ENCODE measurements at regions not wholly inside any gene's neighbourhood (a gene's known extent, or its start where the extent isn't known, plus 50 kb on each side); places are given as distances from the start of the nearest gene placed in this dataset.

GRCh38 chr2:126309185-126309584 is 346.8 kb upstream of the GYPC start:
- H3K36me3 ChIP-seq = no peaks in the 10 kb centered on the region
- ATAC-seq = no peak
- no peak for DNase-seq
- WGBS (ENCODE audit: insufficient coverage, low coverage, low lambda C conversion rate, missing lambda C conversion rate) = 76% methylated on average over 2 of the region's 2 CpGs
- H3K27ac ChIP-seq = no peak overlapping the region
- H3K27me3 ChIP-seq = no peaks in the 10 kb centered on the region
- intact Hi-C loops (cut with DNase I) = no loop called here
- no peak for TF ChIP-seq POLR2A (IDR thresholded peaks at IDR 0.05)
- no peak for TF ChIP-seq CTCF (IDR thresholded peaks at IDR 0.05)
- H3K4me3 ChIP-seq = no peak overlapping the region
- H3K9me3 ChIP-seq = no peaks in the 10 kb centered on the region
- peaks cover 0 to 1% (median 0%) of the 10 kb centered on the region in 4 donors for H3K4me1 ChIP-seq

- no peak overlapping the region for H3K4me3 ChIP-seq
- H3K36me3 ChIP-seq = no peaks in the 10 kb centered on the region
- DNase-seq = no peak
- no peak for ATAC-seq
- no peaks in the 10 kb centered on the region for H3K4me1 ChIP-seq
- TF ChIP-seq POLR2A (IDR thresholded peaks at IDR 0.05) (no peak), CTCF (IDR thresholded peaks at IDR 0.05) (no peak)
- H3K9me3 ChIP-seq = no peaks in the 10 kb centered on the region
- WGBS (ENCODE audit: insufficient coverage, low coverage, low lambda C conversion rate, missing lambda C conversion rate) = 83% methylated on average over 5 of the region's 5 CpGs
- intact Hi-C loops (cut with DNase I) = no loop called here
- no peaks in the 10 kb centered on the region for H3K27me3 ChIP-seq
- H3K27ac ChIP-seq = no peak overlapping the region
These were observed 343.4 kb upstream of the GYPC start for GRCh38 chr2:126312579-126312978.

GRCh38 chr2:126315828-126316227 is 340.1 kb upstream of the GYPC start:
- no peak for DNase-seq
- no peak for TF ChIP-seq CTCF (IDR thresholded peaks at IDR 0.05)
- no peak for TF ChIP-seq POLR2A (IDR thresholded peaks at IDR 0.05)

GRCh38 chr2:126317790-126318431 is 338.0 kb upstream of the GYPC start:
- 26% methylated on average over 2 of the region's 2 CpGs for WGBS (ENCODE audit: insufficient coverage, low coverage, low lambda C conversion rate, missing lambda C conversion rate)
- no peaks in the 10 kb centered on the region for H3K4me1 ChIP-seq
- no peaks in the 10 kb centered on the region for H3K9me3 ChIP-seq
- DNase-seq (no peak), ATAC-seq (no peak)
- H3K27ac ChIP-seq = no peak overlapping the region
- intact Hi-C loops (cut with DNase I) = no loop called here
- TF ChIP-seq POLR2A (IDR thresholded peaks at IDR 0.05) (no peak), CTCF (IDR thresholded peaks at IDR 0.05) (no peak)
- H3K27me3 ChIP-seq = no peaks in the 10 kb centered on the region
- no peak overlapping the region for H3K4me3 ChIP-seq
- H3K36me3 ChIP-seq = no peaks in the 10 kb centered on the region

More at GRCh38 chr2:126315828-126316227, 340.1 kb upstream of the GYPC start:
- no peak for ATAC-seq
- no peaks in the 10 kb centered on the region for H3K36me3 ChIP-seq
- intact Hi-C loops (cut with DNase I) = no loop called here
- H3K9me3 ChIP-seq = no peaks in the 10 kb centered on the region
- H3K4me1 ChIP-seq = no peaks in the 10 kb centered on the region
- H3K27me3 ChIP-seq = no peaks in the 10 kb centered on the region
- no peak overlapping the region for H3K27ac ChIP-seq
- no peak overlapping the region for H3K4me3 ChIP-seq
- 36% methylated on average over 1 of the region's 1 CpG for WGBS (ENCODE audit: insufficient coverage, low coverage, low lambda C conversion rate, missing lambda C conversion rate)

GRCh38 chr2:126322342-126322741 is 333.6 kb upstream of the GYPC start:
- no peak for ATAC-seq

More at GRCh38 chr2:126322342-126322741, 333.6 kb upstream of the GYPC start:
- no peaks in the 10 kb centered on the region for H3K4me1 ChIP-seq
- no peak overlapping the region for H3K27ac ChIP-seq
- no peaks in the 10 kb centered on the region for H3K9me3 ChIP-seq
- DNase-seq = no peak
- H3K27me3 ChIP-seq = no peaks in the 10 kb centered on the region
- no peak for TF ChIP-seq CTCF (IDR thresholded peaks at IDR 0.05)
- no peak for TF ChIP-seq POLR2A (IDR thresholded peaks at IDR 0.05)
- H3K36me3 ChIP-seq = no peaks in the 10 kb centered on the region
- WGBS (ENCODE audit: insufficient coverage, low coverage, low lambda C conversion rate, missing lambda C conversion rate) = 63% methylated on average over 3 of the region's 3 CpGs
- H3K4me3 ChIP-seq = no peak overlapping the region
- intact Hi-C loops (cut with DNase I) = no loop called here

Data from right lobe of liver (tissue), 6 donors.